H1 (cell line): ENCODE measurements at regions not wholly inside any gene's neighbourhood (a gene's known extent, or its start where the extent isn't known, plus 50 kb on each side); places are given as distances from the start of the nearest gene placed in this dataset. TPM values are rescaled to one million over a fixed set of nuclear protein-coding genes. Genes with fewer than 3 reads are reported as not detected.

Source experiments
- small RNA-seq: library from polyadenylated mRNA; stranded (forward); fragments of <200 nt; extraction: miRNeasy Mini kit (QIAGEN cat#:217004); gene quantifications from one replicate; pipeline ENCODE3, GENCODE V24; 2013; ENCODE audit not compliant: insufficient read depth

Small RNA genes lying in the stretch of these regions (small RNA-seq; reads per million reads assigned to genes)
- gene RN7SL151P = not detected
